Mucosa of gallbladder (tissue), 1 donor: ENCODE measurements at regions not wholly inside any gene's neighbourhood (a gene's known extent, or its start where the extent isn't known, plus 50 kb on each side); places are given as distances from the start of the nearest gene placed in this dataset.

ENCODE experiments used
- DNase-seq: peaks from one replicate; pipeline ENCODE4 v3.0.0-alpha.2; 2020; ENCODE audit warnings: low spot score
- donor health status: DM: no; HTN: no; CAD: no.

GRCh38 chr11:115911613-115912346 is 407.6 kb upstream of the CADM1 start:
- DNase-seq, result no peak

DNA sequence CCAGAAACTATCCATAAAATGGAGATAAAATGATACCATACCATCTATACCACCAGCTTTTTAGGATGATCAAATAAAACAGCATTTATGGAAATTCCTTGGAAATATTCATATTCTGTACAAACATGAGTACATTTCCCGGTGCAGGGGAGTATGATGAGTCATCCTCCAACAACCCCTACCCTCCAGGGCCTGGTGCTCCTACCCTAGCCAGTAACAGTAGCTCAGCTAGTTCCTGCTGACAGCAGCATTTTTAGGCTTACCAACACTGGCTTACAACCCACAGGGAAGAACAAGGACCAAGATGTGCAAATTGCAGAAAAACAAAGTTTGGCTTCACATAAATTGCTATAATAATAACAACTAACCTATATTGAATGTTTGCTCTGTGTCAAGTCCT is 406.2 kb upstream of the CADM1 start:
- no peak for DNase-seq

DNA sequence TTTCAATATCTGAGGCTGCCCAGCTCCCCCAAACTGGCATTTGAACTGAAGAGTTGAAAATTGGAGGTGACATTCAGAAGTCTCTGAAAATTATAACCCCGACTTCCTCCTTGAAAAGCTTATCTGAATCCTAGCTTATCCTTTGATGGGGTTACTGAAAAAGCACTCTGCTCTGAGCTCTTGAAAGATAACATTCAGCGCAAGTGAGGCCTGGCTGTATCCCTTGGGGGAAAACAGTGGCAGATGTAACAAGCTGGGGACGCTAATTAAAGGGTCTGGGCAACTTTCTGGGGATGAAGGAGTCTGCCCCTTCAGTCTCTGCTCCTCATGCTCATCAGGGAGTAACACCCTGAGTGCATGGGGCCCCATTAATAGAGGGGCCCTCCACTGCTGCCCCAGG is 402.0 kb upstream of the CADM1 start:
- no peak for DNase-seq

GRCh38 chr11:115905341-115906000 is 401.3 kb upstream of the CADM1 start:
- no peak for DNase-seq

GRCh38 chr11:115903179-115903578 is 399.0 kb upstream of the CADM1 start:
- no peak for DNase-seq

DNA sequence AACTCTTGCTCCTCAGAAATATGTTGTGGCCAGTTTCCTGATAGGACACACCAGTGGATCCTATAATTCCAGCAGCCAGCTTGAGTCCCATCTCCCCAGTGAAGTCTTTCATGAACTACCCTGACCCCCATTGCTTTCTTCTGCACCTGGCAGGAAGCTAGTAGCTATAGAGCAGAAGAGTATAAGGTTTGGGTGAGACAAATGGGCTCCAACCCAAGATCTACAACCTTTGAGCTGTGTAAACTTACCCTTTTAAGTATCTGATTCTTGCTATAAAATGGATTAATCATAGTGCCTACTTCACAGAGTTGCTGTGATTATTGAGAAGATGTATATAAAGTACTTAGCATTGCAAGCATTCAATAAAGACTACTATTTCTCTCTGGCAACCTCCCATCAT is 396.9 kb upstream of the CADM1 start:
- no peak for DNase-seq

DNA sequence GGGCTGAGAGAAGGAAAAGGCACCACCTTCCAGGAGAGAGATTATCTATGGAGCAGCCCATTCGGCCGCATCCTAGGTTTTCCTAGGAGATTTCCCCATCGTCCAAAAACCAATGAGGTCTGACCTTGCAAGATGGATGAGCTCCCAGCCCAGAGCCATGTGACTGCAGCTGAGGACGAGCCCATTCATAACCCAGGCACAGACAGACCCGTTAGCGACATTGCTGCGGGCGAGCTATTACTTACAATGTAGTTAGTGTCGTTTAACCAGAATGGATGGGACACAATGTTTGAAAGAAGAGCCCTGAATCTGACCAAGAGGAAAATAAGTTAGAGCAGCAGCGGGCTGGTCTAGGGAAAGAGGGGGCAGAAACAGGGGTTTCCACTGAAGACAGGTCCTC is 395.9 kb upstream of the CADM1 start:
- DNase-seq, result no peak

DNA sequence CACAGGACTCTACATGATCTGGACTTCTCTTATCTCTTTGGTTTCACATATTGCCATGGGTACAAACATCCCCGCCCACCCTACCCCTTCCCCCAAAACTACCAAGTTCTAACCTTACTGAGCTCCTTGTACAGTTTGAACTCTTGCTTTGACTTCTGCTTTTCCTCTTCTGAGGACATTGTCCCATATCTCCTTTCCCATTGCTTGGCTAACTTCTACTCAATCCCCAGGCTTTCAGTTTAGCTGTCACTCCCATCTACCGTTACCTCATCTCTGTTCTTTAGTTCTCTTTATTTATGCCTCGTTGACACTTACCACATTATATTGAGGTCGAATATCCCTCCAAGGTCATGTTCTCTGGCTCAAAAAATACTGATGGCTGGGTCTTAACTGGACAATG is 393.5 kb upstream of the CADM1 start:
- no peak for DNase-seq

GRCh38 chr11:115896084-115896483 is 391.9 kb upstream of the CADM1 start:
- no peak for DNase-seq

DNA sequence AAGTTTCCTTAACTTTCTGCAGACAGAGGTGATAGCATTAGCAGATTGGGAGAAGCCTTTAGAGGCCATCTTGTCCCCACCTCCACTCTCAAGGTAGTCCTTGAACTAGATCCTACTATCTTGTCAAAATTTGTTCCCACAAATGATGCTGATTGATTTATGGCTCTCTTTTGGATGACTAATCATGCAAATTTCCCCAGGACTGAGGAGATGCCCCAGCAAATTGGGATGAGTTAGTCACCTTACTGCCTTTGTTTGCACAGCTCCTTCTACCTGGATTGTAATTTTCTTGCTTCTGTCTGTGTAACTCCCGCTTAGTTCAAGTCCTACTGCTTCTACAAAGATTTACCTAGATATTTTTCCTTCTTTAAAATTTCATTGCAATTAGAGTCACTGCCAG is 391.4 kb upstream of the CADM1 start:
- no peak for DNase-seq

DNA sequence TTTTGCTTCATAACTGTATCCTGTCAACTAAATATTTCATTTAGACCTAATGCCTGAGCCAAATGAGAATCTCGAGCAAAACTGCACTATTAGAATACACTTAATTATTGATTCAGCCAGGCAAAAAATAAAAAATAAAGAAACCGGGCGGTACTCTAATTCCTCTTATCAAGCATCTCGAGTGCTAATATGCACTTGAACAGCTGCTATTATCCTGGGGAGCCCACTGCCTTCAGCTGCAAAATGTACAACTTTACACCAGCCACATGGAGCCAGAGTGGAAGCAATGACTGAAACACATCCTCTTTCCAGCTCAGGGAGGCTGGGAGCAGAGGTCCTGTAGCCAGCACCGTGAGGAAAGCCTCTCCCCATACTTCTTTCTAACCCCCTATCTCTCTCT is 390.0 kb upstream of the CADM1 start:
- no peak for DNase-seq

GRCh38 chr11:115893461-115894099 is 389.4 kb upstream of the CADM1 start:
- no peak for DNase-seq

GRCh38 chr11:115892016-115892415 is 387.8 kb upstream of the CADM1 start:
- no peak for DNase-seq

DNA sequence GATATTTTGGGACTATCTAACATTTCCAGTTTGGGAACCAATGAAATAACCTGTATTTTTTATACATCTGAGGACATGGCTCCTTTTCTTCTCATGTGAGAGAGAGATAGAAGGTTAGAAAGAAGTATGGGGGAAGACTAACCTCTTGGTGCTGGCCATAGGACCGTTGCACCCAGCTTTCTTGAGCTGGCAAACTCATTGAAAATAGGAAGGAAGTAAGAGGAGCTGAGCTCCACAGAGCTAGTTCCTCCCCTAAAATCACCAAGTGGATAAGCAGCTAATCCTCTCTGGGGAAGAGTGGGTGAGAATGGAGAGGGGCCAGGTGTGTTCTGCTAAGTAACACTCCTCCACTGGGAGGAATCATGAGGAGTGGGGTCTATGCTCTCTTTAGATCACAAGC is 387.4 kb upstream of the CADM1 start:
- DNase-seq, result no peak

DNA sequence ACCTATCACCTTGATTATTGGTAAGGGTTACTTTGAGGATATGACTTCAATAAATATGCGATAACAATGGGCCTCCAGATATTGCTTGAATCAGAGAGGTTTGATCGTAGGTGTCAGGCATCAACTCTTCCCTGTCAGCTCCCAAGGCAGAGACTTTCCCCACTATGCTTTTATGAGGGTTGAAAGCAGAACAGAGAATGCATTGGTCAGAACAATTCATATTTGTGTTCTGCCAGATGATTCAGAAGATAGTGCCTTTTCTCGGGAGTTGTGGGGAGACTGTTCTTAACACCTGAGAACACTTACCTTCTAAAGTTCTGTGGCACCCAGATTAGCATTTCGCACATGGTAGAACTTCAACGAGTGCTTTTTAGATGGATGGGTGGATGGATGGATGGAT is 386.3 kb upstream of the CADM1 start:
- DNase-seq, result no peak

- DNase-seq, result no peak
These were observed 385.5 kb upstream of the CADM1 start for GRCh38 chr11:115889712-115890111.

DNA sequence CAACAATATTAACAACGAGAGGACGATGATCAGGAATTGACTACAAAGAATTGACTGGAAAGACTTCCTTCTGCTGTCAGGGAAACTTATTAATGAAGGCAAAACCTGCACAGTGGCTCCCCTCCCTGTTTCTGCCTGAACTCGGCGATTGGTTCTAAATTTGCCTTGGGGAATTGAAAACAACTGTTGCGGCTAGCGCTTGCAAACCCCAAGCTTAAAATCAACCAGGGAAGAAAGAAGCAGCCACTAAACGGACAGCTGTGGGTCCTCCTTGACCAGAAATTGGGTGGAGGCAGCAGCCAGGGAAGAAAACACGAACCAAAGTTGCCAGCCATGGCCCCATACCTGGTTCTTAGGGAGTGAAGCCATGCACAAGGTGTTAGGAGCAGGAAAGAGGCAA is 383.5 kb upstream of the CADM1 start:
- no peak for DNase-seq

DNA sequence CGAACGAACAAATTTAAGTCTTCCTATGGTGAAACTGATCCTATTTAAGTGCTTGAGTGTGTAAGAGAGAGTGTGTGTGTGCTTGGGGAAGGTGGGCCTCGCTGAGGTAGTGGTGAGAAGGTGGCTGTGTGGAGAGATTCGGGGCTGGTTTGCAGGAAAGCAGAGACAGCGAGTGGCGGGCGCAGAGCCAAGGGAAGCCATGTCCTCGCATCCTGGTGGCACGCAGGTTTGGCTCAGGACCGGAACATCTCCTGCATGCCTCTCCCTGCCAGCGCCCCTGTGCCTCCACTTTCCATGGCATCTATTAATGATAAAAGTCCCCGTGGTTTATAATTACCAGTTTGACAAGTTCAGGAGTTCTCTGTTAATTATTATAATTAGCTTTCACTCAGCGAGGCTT is 383.1 kb upstream of the CADM1 start:
- no peak for DNase-seq

- DNase-seq, result no peak
These were observed 382.2 kb upstream of the CADM1 start for GRCh38 chr11:115886422-115886733.

GRCh38 chr11:115885535-115886421 is 381.6 kb upstream of the CADM1 start:
- DNase-seq, result no peak

- no peak for DNase-seq
These were observed 380.8 kb upstream of the CADM1 start for GRCh38 chr11:115884800-115885534.

DNA sequence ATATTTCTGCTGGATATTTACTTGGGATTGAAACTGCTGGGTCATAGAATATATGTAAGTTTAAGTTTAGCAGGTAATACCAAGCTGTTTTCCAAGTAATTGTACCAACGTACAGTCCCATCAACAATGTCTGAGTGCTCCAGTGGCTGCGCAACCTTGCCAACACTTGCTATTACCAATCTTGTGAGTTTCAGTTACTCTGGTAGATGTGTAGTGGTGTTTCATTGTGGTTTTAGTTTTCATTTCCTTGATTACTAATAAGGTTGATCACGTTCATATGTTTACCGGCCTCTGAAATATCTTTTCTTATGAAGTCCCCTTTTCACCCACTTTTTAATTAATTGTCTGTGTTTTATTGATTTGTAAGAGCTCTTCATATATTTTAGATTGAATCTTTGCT is 370.6 kb upstream of the CADM1 start:
- DNase-seq, result no peak
